GM10248 (cell line): ENCODE measurements at regions not wholly inside any gene's neighbourhood (a gene's known extent, or its start where the extent isn't known, plus 50 kb on each side); places are given as distances from the start of the nearest gene placed in this dataset.

Experiments used
- CTCF ChIA-PET: fragments of 300-600 bp; sonication (Branson Sonifier 250); formaldehyde crosslinking; extraction: SDS; loops from one replicate; lab custom pipeline; 2021; ENCODE audit warnings: antibody characterized with exemption; lab: Yijun Ruan, JAX
- POLR2A ChIA-PET: fragments of 350-650 bp; sonication (Branson Sonifier 250); formaldehyde crosslinking; extraction: SDS; loops from one replicate; lab custom pipeline; 2020; ENCODE audit warnings: antibody characterized with exemption; lab: Yijun Ruan, JAX
- DNase-seq: peaks from one replicate; pipeline ENCODE4 v3.0.0; 2012; ENCODE audit errors: extremely low spot score
- TF ChIP-seq, protein P1 (sequence below): IDR thresholded peaks from 2 replicates; pipeline ENCODE4 v1.5.1; 2012; ENCODE audit warnings: mild to moderate bottlenecking, low read depth; ENCODE audit errors: extremely low read depth, missing control alignments, control extremely low read depth

DNA sequence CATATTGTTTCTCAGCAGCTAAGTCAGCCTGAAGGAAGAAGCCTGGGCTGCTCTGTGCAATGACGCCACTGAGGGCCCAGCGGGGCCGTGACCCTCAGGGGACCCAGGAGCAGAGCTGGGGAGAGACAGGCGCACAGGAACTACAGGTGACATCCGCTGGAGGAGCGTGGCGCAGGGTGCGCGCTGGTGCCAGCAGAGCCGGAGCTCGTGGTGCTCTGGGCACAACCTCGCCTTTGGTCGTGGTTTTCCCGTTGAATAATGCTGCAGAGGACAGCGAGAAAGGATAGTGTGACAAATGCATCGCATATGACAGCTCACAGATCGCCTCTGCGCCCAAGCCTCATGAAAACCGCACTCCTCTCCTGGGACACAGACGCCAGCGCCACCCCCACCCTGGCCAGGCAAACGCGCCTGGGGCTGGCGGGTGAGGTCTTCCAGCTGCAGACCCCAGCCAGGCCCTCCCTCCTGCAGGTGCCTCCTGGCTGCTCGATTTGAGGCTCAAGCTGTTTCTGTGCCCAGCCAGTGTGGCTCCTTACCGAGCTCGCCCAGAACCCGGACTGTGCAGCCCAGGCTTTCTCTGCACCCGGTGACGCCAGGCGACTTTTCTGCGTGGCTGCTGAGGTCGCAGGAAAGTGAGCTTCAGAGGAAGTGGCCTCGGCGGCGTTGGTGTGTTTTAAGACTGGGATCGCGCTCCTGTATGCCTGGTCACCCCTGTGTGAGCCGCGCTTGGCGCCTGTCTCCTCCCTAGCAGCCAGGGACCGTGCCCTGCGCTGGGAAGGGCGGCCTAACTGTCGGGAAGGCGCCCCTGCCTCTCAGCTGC is 583.1 kb upstream of the HS6ST1 start:
- POLR2A ChIA-PET: no interaction called here
- CTCF ChIA-PET: interaction anchor here (1.0 kb wide), 1 partner anchor 12 kb away, joined by 3 read pairs; no protein-coding TSS in a partner anchor
- TF ChIP-seq, protein P1, sequence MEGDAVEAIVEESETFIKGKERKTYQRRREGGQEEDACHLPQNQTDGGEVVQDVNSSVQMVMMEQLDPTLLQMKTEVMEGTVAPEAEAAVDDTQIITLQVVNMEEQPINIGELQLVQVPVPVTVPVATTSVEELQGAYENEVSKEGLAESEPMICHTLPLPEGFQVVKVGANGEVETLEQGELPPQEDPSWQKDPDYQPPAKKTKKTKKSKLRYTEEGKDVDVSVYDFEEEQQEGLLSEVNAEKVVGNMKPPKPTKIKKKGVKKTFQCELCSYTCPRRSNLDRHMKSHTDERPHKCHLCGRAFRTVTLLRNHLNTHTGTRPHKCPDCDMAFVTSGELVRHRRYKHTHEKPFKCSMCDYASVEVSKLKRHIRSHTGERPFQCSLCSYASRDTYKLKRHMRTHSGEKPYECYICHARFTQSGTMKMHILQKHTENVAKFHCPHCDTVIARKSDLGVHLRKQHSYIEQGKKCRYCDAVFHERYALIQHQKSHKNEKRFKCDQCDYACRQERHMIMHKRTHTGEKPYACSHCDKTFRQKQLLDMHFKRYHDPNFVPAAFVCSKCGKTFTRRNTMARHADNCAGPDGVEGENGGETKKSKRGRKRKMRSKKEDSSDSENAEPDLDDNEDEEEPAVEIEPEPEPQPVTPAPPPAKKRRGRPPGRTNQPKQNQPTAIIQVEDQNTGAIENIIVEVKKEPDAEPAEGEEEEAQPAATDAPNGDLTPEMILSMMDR: no peak
- DNase-seq: no peak

DNA sequence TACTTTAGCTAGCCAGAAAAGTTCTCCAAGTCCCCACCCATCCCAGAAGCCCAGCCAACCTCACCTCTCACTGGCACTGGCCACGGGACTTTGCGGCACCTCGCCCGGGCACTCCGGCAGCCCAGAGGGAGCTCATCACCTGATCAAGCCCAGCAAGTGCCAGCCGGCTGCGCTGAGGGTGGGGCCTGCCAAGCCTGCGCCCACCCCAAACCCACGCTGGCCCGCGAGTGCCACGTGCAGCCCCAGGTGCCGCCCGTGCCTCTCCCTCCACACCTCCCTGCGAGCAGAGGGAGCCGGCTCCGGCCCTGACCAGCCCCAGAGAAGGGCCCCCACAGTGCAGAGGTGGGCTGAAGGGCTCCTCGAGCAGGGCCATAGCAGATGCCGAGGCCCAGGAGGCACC is 585.0 kb upstream of the HS6ST1 start:
- TF ChIP-seq, protein P1: no peak
- CTCF ChIA-PET: no interaction called here
- POLR2A ChIA-PET: no interaction called here
- no peak for DNase-seq

DNA sequence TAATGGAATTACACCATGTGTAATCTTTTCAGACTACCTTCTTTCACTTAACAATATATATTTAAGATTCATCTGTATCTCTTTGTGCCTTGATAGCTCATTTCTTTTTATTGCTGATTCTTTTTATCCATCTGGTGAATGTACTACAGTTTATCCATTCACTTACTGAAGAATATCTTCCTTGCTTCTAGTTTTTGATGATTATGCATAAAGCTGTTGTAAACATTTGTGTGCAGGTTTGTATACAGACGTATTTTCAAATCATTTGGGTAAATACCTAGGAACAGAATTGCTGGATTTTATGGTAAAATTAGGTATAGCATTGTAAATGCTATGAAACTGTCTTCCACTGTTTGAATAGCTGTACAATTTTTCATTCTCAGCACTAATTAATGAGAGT is 592.6 kb upstream of the HS6ST1 start:
- TF ChIP-seq, protein P1: no peak
- DNase-seq: no peak
- POLR2A ChIA-PET: no interaction called here
- CTCF ChIA-PET: no interaction called here

DNA sequence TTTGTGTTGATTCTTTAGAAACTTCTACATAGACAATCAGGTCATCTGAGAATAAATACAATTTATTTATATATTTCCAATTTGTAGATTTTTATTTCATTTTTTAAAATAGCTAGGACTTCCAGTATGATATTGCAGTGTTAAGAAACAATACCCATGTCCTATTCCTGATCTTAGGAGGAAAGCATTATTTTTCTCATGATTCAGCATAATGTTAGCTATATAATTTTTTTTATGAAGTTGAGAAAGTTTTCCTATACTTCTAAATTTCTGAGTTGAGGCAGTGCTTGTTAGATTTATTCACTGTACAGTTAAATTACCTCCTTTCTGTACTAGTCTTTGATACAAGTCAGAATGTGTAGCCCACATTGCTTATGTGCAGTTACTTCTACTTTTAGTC is 595.7 kb upstream of the HS6ST1 start:
- POLR2A ChIA-PET: no interaction called here

DNA sequence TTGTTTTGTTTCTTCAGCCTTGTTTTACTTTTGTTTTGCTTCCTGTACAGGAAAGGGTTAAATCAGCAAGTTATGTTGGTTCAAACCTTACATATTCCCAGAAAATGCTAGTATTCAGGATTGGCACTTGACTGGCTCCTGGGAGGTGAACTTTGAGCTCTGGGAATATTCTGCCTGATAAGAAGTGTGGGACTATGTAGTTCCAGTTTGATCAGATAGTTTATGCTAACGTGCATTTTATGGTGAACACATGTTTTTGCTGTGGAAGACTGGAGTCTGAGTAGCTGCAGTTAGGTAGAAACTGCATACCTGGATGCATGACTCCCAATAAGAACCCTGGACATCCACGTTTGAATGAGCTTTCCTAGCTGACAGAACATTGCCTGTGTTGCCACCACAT is 603.1 kb upstream of the HS6ST1 start:
- TF ChIP-seq, protein P1: no peak
- no peak for DNase-seq
- CTCF ChIA-PET: no interaction called here
- POLR2A ChIA-PET: no interaction called here

More for the DNA sequence above, 595.7 kb upstream of the HS6ST1 start:
- CTCF ChIA-PET: no interaction called here
- DNase-seq: no peak
- TF ChIP-seq, protein P1: no peak

DNA sequence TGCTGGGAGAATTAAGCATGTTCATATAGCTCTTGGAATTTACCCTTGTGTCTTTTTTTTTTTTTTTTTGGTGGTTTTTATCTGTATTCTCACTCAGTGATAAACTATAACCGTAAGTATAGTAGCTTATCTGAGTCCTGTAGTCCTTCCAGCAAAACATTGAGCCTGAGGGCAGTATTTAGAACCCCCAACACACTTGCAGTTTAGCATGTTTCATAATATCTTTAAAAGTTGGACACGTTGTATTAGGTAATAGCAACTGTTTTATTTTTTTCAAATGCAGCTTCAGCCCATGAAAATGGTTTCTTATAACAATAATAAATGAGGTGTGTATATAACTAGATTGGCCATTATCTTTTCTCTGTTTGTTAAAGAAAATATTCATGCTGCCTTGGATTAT is 603.5 kb upstream of the HS6ST1 start:
- DNase-seq: no peak
- ChIA-PET CTCF (no interaction called here), POLR2A (no interaction called here)
- TF ChIP-seq, protein P1: no peak
